ENCODE measurements at regions not wholly inside any gene's neighbourhood (a gene's known extent, or its start where the extent isn't known, plus 50 kb on each side); places are given as distances from the start of the nearest gene placed in this dataset.

DNA sequence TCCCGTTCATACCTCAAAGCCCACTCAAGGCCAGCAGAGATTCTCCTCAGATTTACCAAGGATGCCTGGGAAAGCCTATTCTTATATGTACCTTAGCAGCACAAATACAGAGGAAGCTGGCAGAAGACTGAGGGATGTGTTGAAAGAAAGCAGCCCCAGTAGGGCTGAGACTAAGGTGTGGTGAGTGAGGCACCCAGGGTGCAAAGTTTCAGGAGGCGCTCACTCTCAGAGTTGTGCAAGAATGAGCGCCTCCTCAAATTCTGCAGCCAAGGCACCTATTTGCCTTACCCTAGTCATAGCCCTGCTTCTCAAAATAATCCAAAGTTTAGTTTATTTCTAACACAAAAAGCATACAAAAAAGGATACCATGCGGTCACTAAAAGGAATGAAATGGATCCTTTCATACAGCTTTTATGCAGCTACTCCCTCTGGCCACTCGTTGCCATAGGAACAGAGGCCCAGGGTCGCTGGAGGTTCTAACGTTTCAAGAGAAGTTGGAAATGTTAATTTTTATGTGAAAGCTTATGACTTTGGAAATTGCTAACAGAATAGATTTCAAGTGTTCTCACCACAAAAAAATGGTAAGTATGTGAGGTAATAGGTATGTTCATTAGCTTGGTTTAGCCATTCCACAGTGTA lies 79.7 kb upstream of the SMIM23 start:
- TF ChIP-seq CTCF (IDR thresholded peaks at IDR 0.05) (no peak), POLR2A (IDR thresholded peaks at IDR 0.05) (no peak), EP300 (IDR thresholded peaks at IDR 0.05) (no peak)

All from ovary (tissue), 3 donors.